GM18508 (cell line): ENCODE measurements at regions not wholly inside any gene's neighbourhood (a gene's known extent, or its start where the extent isn't known, plus 50 kb on each side); places are given as distances from the start of the nearest gene placed in this dataset.

Experiments used
- ATAC-seq: cut with Tn5 transposase; IDR thresholded peaks from one replicate; pipeline ENCODE4 v1.9.1; 2021; ENCODE audit warnings: moderate number of reproducible peaks; ENCODE audit not compliant: insufficient read depth, unreplicated experiment

GRCh38 chr6:133746417-133746770, 142.5 kb upstream of the TCF21 start:
- ATAC-seq, result no peak

GRCh38 chr6:133748628-133749027, 140.3 kb upstream of the TCF21 start:
- ATAC-seq, result no peak

- no peak for ATAC-seq
Observed at GRCh38 chr6:133749427-133749826, 139.5 kb upstream of the TCF21 start.

GRCh38 chr6:133752129-133752528, 136.8 kb upstream of the TCF21 start:
- no peak for ATAC-seq

- no peak for ATAC-seq
Observed at GRCh38 chr6:133753756-133754155, 135.2 kb upstream of the TCF21 start.

- ATAC-seq, result no peak
Observed at GRCh38 chr6:133754298-133754697, 134.6 kb upstream of the TCF21 start.

- no peak for ATAC-seq
Observed at GRCh38 chr6:133756078-133756695, 132.7 kb upstream of the TCF21 start.

- ATAC-seq, result no peak
Observed at GRCh38 chr6:133757335-133757734, 131.6 kb upstream of the TCF21 start.

- no peak for ATAC-seq
Observed at GRCh38 chr6:133758815-133759335, 130.0 kb upstream of the TCF21 start.

- no peak for ATAC-seq
Observed at GRCh38 chr6:133759524-133759923, 129.4 kb upstream of the TCF21 start.

- no peak for ATAC-seq
Observed at GRCh38 chr6:133761706-133762105, 127.2 kb upstream of the TCF21 start.

- ATAC-seq, result no peak
Observed at GRCh38 chr6:133764008-133764753, 124.7 kb upstream of the TCF21 start.

GRCh38 chr6:133764754-133765208, 124.1 kb upstream of the TCF21 start:
- ATAC-seq, result no peak

GRCh38 chr6:133767357-133767970, 121.4 kb upstream of the TCF21 start:
- no peak for ATAC-seq

- no peak for ATAC-seq
Observed at GRCh38 chr6:133768656-133769295, 120.1 kb upstream of the TCF21 start.

- ATAC-seq, result no peak
Observed at GRCh38 chr6:133769463-133769862, 119.5 kb upstream of the TCF21 start.

- ATAC-seq, result no peak
Observed at GRCh38 chr6:133772567-133772966, 116.3 kb upstream of the TCF21 start.

- ATAC-seq, result no peak
Observed at GRCh38 chr6:133773776-133774175, 115.1 kb upstream of the TCF21 start.

GRCh38 chr6:133774356-133774755, 114.6 kb upstream of the TCF21 start:
- no peak for ATAC-seq

- ATAC-seq, result no peak
Observed at GRCh38 chr6:133778414-133779130, 110.3 kb upstream of the TCF21 start.
